ENCODE measurements at regions not wholly inside any gene's neighbourhood (a gene's known extent, or its start where the extent isn't known, plus 50 kb on each side); places are given as distances from the start of the nearest gene placed in this dataset.

- Histone ChIP-seq H3K36me3 (ENCODE audit: insufficient read depth, low read length) (no peaks in the 10 kb centered on the region), H3K9ac (ENCODE audit: insufficient read length) (no peak overlapping the region), H3K27ac (no peak overlapping the region), H3K4me3 (no peak overlapping the region), H3K9me3 (ENCODE audit: low read depth, low read length) (no peaks in the 10 kb centered on the region)
- no peak for TF ChIP-seq FOXP2 (optimal IDR thresholded peaks at IDR 0.05; ENCODE audit: control extremely low read depth, extremely low read length, insufficient read depth)
- TF ChIP-seq POLR2AphosphoS5 (IDR thresholded peaks at IDR 0.05; ENCODE audit: borderline replicate concordance, low read depth, low read length), result no peak
- no peak for DNase-seq (ENCODE audit: low read depth, low spot score)
These were observed 93.1 kb downstream of the ARL4C start for GRCh38 chr2:234403751-234404150.

DNA sequence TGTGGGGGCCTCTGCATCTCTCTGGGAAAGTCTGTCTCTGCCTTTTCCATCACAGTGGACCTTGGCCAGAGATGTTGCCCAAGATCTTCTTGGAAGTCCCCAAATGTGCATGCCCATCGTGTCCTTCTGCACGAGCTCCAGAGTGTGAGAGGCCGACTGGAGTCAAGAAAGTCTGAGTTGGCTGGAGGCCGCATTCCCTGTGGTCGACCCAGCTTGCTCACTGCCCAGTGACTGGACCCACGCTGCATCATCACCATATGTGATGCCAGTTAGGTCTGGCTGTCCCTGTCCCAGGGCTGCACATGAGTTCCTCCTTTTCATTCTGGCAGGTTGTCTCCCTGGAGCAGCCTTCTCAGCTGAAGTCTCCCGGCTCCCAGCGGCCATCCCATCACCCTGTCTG is 93.8 kb downstream of the ARL4C start:
- TF ChIP-seq FOXP2 (optimal IDR thresholded peaks at IDR 0.05; ENCODE audit: control extremely low read depth, extremely low read length, insufficient read depth), result no peak
- TF ChIP-seq POLR2AphosphoS5 (IDR thresholded peaks at IDR 0.05; ENCODE audit: borderline replicate concordance, low read depth, low read length), result no peak
- no peak for TF ChIP-seq EZH2 (IDR thresholded peaks at IDR 0.05)
- no peak for DNase-seq (ENCODE audit: low read depth, low spot score)
- Histone ChIP-seq H3K9ac (ENCODE audit: insufficient read length) (no peak overlapping the region), H3K4me3 (no peak overlapping the region), H3K27ac (no peak overlapping the region), H3K9me3 (ENCODE audit: low read depth, low read length) (no peaks in the 10 kb centered on the region), H3K36me3 (ENCODE audit: insufficient read depth, low read length) (no peaks in the 10 kb centered on the region)

GRCh38 chr2:234401426-234401825 is 95.5 kb downstream of the ARL4C start:
- TF ChIP-seq EZH2 (IDR thresholded peaks at IDR 0.05), result no peak
- no peak for TF ChIP-seq FOXP2 (optimal IDR thresholded peaks at IDR 0.05; ENCODE audit: control extremely low read depth, extremely low read length, insufficient read depth)
- TF ChIP-seq POLR2AphosphoS5 (IDR thresholded peaks at IDR 0.05; ENCODE audit: borderline replicate concordance, low read depth, low read length), result no peak
- no peaks in the 10 kb centered on the region for H3K36me3 ChIP-seq (ENCODE audit: insufficient read depth, low read length)
- H3K9me3 ChIP-seq (ENCODE audit: low read depth, low read length), result no peaks in the 10 kb centered on the region
- H3K4me3 ChIP-seq, result no peak overlapping the region
- H3K27ac ChIP-seq, result no peak overlapping the region
- no peak for DNase-seq (ENCODE audit: low read depth, low spot score)
- H3K9ac ChIP-seq (ENCODE audit: insufficient read length), result no peak overlapping the region

- TF ChIP-seq FOXP2 (optimal IDR thresholded peaks at IDR 0.05; ENCODE audit: control extremely low read depth, extremely low read length, insufficient read depth), result no peak
- TF ChIP-seq POLR2AphosphoS5 (IDR thresholded peaks at IDR 0.05; ENCODE audit: borderline replicate concordance, low read depth, low read length), result no peak
- no peak for TF ChIP-seq EZH2 (IDR thresholded peaks at IDR 0.05)
- Histone ChIP-seq H3K9me3 (ENCODE audit: low read depth, low read length) (no peaks in the 10 kb centered on the region), H3K36me3 (ENCODE audit: insufficient read depth, low read length) (no peaks in the 10 kb centered on the region), H3K9ac (ENCODE audit: insufficient read length) (no peak overlapping the region), H3K27ac (no peak overlapping the region), H3K4me3 (no peak overlapping the region)
- DNase-seq (ENCODE audit: low read depth, low spot score), result no peak
These were observed 97.2 kb downstream of the ARL4C start for GRCh38 chr2:234399451-234400246.

DNA sequence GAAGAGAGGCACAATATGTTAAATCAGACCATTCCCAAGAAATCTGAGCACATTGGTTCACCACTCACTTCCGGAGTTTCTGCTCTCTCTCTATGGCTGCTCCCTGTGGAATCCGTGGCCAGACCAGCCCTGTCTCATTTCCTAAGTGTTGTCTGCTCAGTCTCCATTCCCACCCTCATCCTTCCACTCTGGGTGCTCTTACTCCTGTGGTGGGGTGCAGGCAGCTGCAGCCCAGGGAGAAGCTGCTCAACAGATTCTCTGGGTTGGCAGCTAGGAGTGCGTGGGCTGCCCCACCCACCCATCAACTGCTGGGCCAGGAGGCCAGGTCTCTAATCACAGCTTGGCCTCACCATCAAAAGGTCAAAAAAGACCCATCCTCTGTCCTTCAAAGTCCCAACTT is 98.3 kb downstream of the ARL4C start:
- TF ChIP-seq FOXP2 (optimal IDR thresholded peaks at IDR 0.05; ENCODE audit: control extremely low read depth, extremely low read length, insufficient read depth) (no peak), EZH2 (IDR thresholded peaks at IDR 0.05) (no peak), POLR2AphosphoS5 (IDR thresholded peaks at IDR 0.05; ENCODE audit: borderline replicate concordance, low read depth, low read length) (no peak)
- H3K9me3 ChIP-seq (ENCODE audit: low read depth, low read length), result no peaks in the 10 kb centered on the region
- no peak for DNase-seq (ENCODE audit: low read depth, low spot score)

DNA sequence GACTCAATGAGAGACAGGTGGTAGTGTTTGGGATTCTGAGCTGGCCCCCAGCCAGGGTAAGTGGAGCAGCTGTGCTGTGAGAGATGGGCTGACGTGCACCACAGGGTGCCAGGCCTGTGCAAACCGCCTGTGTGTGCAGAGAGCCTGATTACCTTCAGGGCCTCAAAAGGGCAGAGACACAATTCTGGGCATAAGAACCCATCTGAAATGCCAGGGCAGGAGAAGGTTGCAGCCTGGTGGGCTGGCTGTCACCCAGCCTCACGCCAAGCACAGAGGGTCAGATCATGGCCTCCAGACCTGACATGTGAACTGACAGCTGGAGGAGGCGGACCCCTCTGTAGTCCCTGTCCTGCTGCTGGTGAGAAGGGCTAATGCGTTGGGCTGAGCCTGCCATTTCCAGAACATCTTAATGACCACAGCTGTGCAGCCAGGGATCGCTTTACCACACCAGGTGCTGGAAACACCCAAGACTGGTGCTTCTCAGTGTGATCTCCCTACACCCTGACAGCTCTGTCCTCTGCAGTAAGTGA is 100.9 kb downstream of the ARL4C start:
- H3K9ac ChIP-seq (ENCODE audit: insufficient read length), result no peak overlapping the region
- H3K4me3 ChIP-seq, result no peak overlapping the region
- no peak for DNase-seq (ENCODE audit: low read depth, low spot score)
- TF ChIP-seq EZH2 (IDR thresholded peaks at IDR 0.05), result no peak
- TF ChIP-seq FOXP2 (optimal IDR thresholded peaks at IDR 0.05; ENCODE audit: control extremely low read depth, extremely low read length, insufficient read depth), result no peak
- no peak for TF ChIP-seq POLR2AphosphoS5 (IDR thresholded peaks at IDR 0.05; ENCODE audit: borderline replicate concordance, low read depth, low read length)
- no peaks in the 10 kb centered on the region for H3K36me3 ChIP-seq (ENCODE audit: insufficient read depth, low read length)
- no peaks in the 10 kb centered on the region for H3K9me3 ChIP-seq (ENCODE audit: low read depth, low read length)
- no peak overlapping the region for H3K27ac ChIP-seq

More for the DNA sequence above, 98.3 kb downstream of the ARL4C start:
- no peaks in the 10 kb centered on the region for H3K36me3 ChIP-seq (ENCODE audit: insufficient read depth, low read length)
- no peak overlapping the region for H3K4me3 ChIP-seq
- H3K9ac ChIP-seq (ENCODE audit: insufficient read length), result no peak overlapping the region
- no peak overlapping the region for H3K27ac ChIP-seq

DNA sequence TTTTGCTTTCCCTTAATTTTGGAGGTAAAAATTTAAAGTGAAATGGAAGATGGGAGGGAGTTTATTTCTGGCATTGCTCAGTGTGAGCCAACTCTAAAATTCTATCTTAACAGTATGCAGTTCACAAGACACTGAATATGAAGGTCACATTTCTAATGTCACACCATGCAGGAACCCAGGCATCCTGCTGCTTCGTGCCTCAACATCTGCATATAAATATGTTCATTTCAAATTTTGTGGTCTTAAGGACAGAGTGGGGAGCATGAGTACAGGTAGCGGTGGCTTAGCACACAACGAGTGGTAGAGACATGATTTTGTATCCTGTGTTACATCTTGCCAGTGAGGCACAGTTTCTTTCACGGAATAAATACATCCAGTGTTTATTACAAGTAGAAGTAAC is 102.4 kb downstream of the ARL4C start:
- no peak overlapping the region for H3K9ac ChIP-seq (ENCODE audit: insufficient read length)
- no peaks in the 10 kb centered on the region for H3K9me3 ChIP-seq (ENCODE audit: low read depth, low read length)
- TF ChIP-seq EZH2 (IDR thresholded peaks at IDR 0.05) (no peak), POLR2AphosphoS5 (IDR thresholded peaks at IDR 0.05; ENCODE audit: borderline replicate concordance, low read depth, low read length) (no peak), FOXP2 (optimal IDR thresholded peaks at IDR 0.05; ENCODE audit: control extremely low read depth, extremely low read length, insufficient read depth) (no peak)
- no peak overlapping the region for H3K4me3 ChIP-seq
- H3K36me3 ChIP-seq (ENCODE audit: insufficient read depth, low read length), result no peaks in the 10 kb centered on the region
- no peak overlapping the region for H3K27ac ChIP-seq
- DNase-seq (ENCODE audit: low read depth, low spot score), result no peak

- Histone ChIP-seq H3K27ac (no peak overlapping the region), H3K9ac (ENCODE audit: insufficient read length) (no peak overlapping the region), H3K4me3 (no peak overlapping the region), H3K9me3 (ENCODE audit: low read depth, low read length) (no peaks in the 10 kb centered on the region), H3K36me3 (ENCODE audit: insufficient read depth, low read length) (no peaks in the 10 kb centered on the region)
- no peak for TF ChIP-seq POLR2AphosphoS5 (IDR thresholded peaks at IDR 0.05; ENCODE audit: borderline replicate concordance, low read depth, low read length)
- no peak for TF ChIP-seq EZH2 (IDR thresholded peaks at IDR 0.05)
- TF ChIP-seq FOXP2 (optimal IDR thresholded peaks at IDR 0.05; ENCODE audit: control extremely low read depth, extremely low read length, insufficient read depth), result no peak
- no peak for DNase-seq (ENCODE audit: low read depth, low spot score)
These were observed 103.5 kb downstream of the ARL4C start for GRCh38 chr2:234393354-234393753.
